Right lobe of liver (tissue), 6 donors: ENCODE measurements at regions not wholly inside any gene's neighbourhood (a gene's known extent, or its start where the extent isn't known, plus 50 kb on each side); places are given as distances from the start of the nearest gene placed in this dataset.
"Not testable (repeated sequence)": the region's sequence is repeated elsewhere in the genome, so short reads cannot be mapped to it uniquely, and the experiment has no call there.

Experiments
- ATAC-seq, 4 donors: fragments of 200-7000 bp; cut with Tn5 transposase; one replicate each; pipeline ENCODE4 v1.9.1; 2020; ENCODE audit warnings: mild to moderate bottlenecking in 4 of 4, moderate library complexity in 4 of 4
- DNase-seq, 3 donors: peaks; one replicate each; pipeline ENCODE4 v3.0.0-alpha.2; 2020
- H3K27ac ChIP-seq, 3 donors: fragments of 200-600 bp; one replicate each; pipeline ENCODE4 v1.8.0; 2022
- H3K27me3 ChIP-seq, 2 donors: fragments of 200-600 bp; one replicate each; pipeline ENCODE4 v1.8.0; 2022
- H3K36me3 ChIP-seq, 4 donors: fragments of 200-600 bp; sonication (generic) in 1 of 4; one replicate each; pipeline versions ENCODE4 v1.5.1 to v1.8.0; 2017 to 2022; ENCODE audit warnings: control low read depth in 1 of 4
- H3K4me1 ChIP-seq, 4 donors: fragments of 200-600 bp; sonication (generic) in 1 of 4; one replicate each; pipeline versions ENCODE4 v1.5.1 to v1.8.0; 2017 to 2022; ENCODE audit warnings: control low read depth in 1 of 4
- H3K4me3 ChIP-seq, 3 donors: fragments of 200-600 bp; one replicate each; pipeline ENCODE4 v1.8.0; 2022
- H3K9me3 ChIP-seq, 4 donors: fragments of 200-600 bp; sonication (generic) in 1 of 4; one replicate each; pipeline versions ENCODE4 v1.5.1 to v1.8.0; 2017 to 2022; ENCODE audit warnings: control low read depth in 1 of 4
- CTCF ChIP-seq, 4 donors: fragments of 200-600 bp in 3 of 4; fragments of 450-650 bp in 1 of 4; IDR thresholded peaks; one replicate each; pipeline versions ENCODE4 v1.5.1 to v1.8.0; 2016 to 2022; ENCODE audit warnings: antibody characterized with exemption in 4 of 4, mild to moderate bottlenecking in 2 of 4
- POLR2A ChIP-seq: fragments of 450-650 bp; IDR thresholded peaks from one replicate; pipeline ENCODE4 v1.6.1; 2017; ENCODE audit warnings: antibody characterized with exemption, mild to moderate bottlenecking
- WGBS: methylation state at CpG from one replicate; pipeline ENCODE4 v1.1.6; 2018; ENCODE audit warnings: low coverage, low lambda C conversion rate; ENCODE audit not compliant: insufficient coverage; ENCODE audit errors: missing lambda C conversion rate; 5-methylcytosine and 5-hydroxymethylcytosine counted together
- intact Hi-C, 2 donors: fragments of 100-400 bp; cut with DNase I; formaldehyde crosslinking; loops; one replicate each; pipeline versions ENCODE4 v1.11.2 to v1.14.1; 2022
- donor health status: DM: no; HTN: yes; CAD: no.
- donor health status: DM: no; HTN: no; CAD: no.
- donor health status: DM: no; HTN: no; CAD: no.
- donor health status: DM: no; HTN: yes; CAD: no.
- donor health status: DM: no; HTN: yes; CAD: no.

- no peak overlapping the region for H3K4me3 ChIP-seq
- no peaks in the 10 kb centered on the region for H3K36me3 ChIP-seq
- H3K27ac ChIP-seq, result no peak overlapping the region
- ATAC-seq (no peak), DNase-seq (no peak)
- TF ChIP-seq POLR2A (no peak), CTCF (IDR thresholded peaks at IDR 0.05) (no peak)
- H3K9me3 ChIP-seq, result no peaks in the 10 kb centered on the region
- WGBS, result 42% methylated on average over 5 of the region's 5 CpGs
- intact Hi-C loops, result no loop called here
- H3K4me1 ChIP-seq, result no peaks in the 10 kb centered on the region
- no peaks in the 10 kb centered on the region for H3K27me3 ChIP-seq
Measured at GRCh38 chr2:49335546-49335945, 181.2 kb upstream of the FSHR start.

GRCh38 chr2:49332415-49332814, 178.1 kb upstream of the FSHR start:
- H3K36me3 ChIP-seq, result no peaks in the 10 kb centered on the region
- no peak overlapping the region for H3K4me3 ChIP-seq
- TF ChIP-seq CTCF (IDR thresholded peaks at IDR 0.05) (no peak), POLR2A (no peak)
- DNase-seq, result no peak
- H3K27ac ChIP-seq, result no peak overlapping the region
- H3K4me1 ChIP-seq, result no peaks in the 10 kb centered on the region
- intact Hi-C loops, result no loop called here
- no peaks in the 10 kb centered on the region for H3K27me3 ChIP-seq
- no peaks in the 10 kb centered on the region for H3K9me3 ChIP-seq
- ATAC-seq, result no peak
- WGBS, result 53% methylated on average over 1 of the region's 1 CpG

- no peak for DNase-seq
- intact Hi-C loops, result no loop called here
- H3K27ac ChIP-seq, result no peak overlapping the region
- no peaks in the 10 kb centered on the region for H3K4me1 ChIP-seq
- no peaks in the 10 kb centered on the region for H3K36me3 ChIP-seq
- no peaks in the 10 kb centered on the region for H3K9me3 ChIP-seq
- ATAC-seq, result no peak
- TF ChIP-seq CTCF (IDR thresholded peaks at IDR 0.05), result no peak
- no peak for TF ChIP-seq POLR2A
- 50% methylated on average over 1 of the region's 1 CpG for WGBS
- no peak overlapping the region for H3K4me3 ChIP-seq
- no peaks in the 10 kb centered on the region for H3K27me3 ChIP-seq
Measured at GRCh38 chr2:49318531-49318930, 164.2 kb upstream of the FSHR start.

- Histone ChIP-seq H3K27me3 (no peaks in the 10 kb centered on the region), H3K9me3 (no peaks in the 10 kb centered on the region), H3K4me1 (no peaks in the 10 kb centered on the region), H3K36me3 (no peaks in the 10 kb centered on the region), H3K27ac (no peak overlapping the region), H3K4me3 (no peak overlapping the region)
- WGBS, result 32% methylated on average over 3 of the region's 3 CpGs
- DNase-seq (no peak), ATAC-seq (no peak)
- TF ChIP-seq POLR2A (no peak), CTCF (IDR thresholded peaks at IDR 0.05) (no peak)
- intact Hi-C loops, result no loop called here
Measured at GRCh38 chr2:49309461-49309860, 155.1 kb upstream of the FSHR start.

GRCh38 chr2:49306925-49307324, 152.6 kb upstream of the FSHR start:
- no peak overlapping the region for H3K4me3 ChIP-seq
- TF ChIP-seq POLR2A, result no peak
- no peak for TF ChIP-seq CTCF (IDR thresholded peaks at IDR 0.05)
- peak in 1 of 4 donors; percentile 31 for ATAC-seq
- WGBS, result 19% methylated on average over 3 of the region's 3 CpGs
- DNase-seq, result no peak
- no peaks in the 10 kb centered on the region for H3K36me3 ChIP-seq
- H3K27ac ChIP-seq, result no peak overlapping the region
- H3K4me1 ChIP-seq, result no peaks in the 10 kb centered on the region
- intact Hi-C loops, result no loop called here
- H3K9me3 ChIP-seq, result no peaks in the 10 kb centered on the region
- no peaks in the 10 kb centered on the region for H3K27me3 ChIP-seq

GRCh38 chr2:49298693-49299092, 144.4 kb upstream of the FSHR start:
- ATAC-seq, DNase-seq, H3K27me3 ChIP-seq, H3K9me3 ChIP-seq, H3K4me3 ChIP-seq, H3K27ac ChIP-seq, H3K4me1 ChIP-seq, intact Hi-C loops, H3K36me3 ChIP-seq: not testable (repeated sequence)
- 47% methylated on average over 2 of the region's 5 CpGs for WGBS
